Esophagus muscularis mucosa (tissue), 4 donors: ENCODE measurements at regions not wholly inside any gene's neighbourhood (a gene's known extent, or its start where the extent isn't known, plus 50 kb on each side); places are given as distances from the start of the nearest gene placed in this dataset.

Experiments
- DNase-seq: peaks from one replicate; pipeline ENCODE4 v3.0.0-alpha.2; 2017; ENCODE audit errors: extremely low spot score
- H3K27ac ChIP-seq, 4 donors: fragments of 200-600 bp; sonication (generic); replicated peaks in 1 of 4; 1 replicate in 3 of 4; 2 replicates in 1 of 4; pipeline ENCODE4 v1.5.1; 2016 to 2019; ENCODE audit warnings: mild to moderate bottlenecking in 1 of 4
- H3K27me3 ChIP-seq, 4 donors: fragments of 200-600 bp; sonication (generic); one replicate each; pipeline versions ENCODE4 v1.5.1 to v1.6.0; 2016 to 2019
- H3K36me3 ChIP-seq, 4 donors: fragments of 200-600 bp; sonication (generic); one replicate each; pipeline ENCODE4 v1.5.1; 2016 to 2019
- H3K4me1 ChIP-seq, 4 donors: fragments of 200-600 bp; sonication (generic); one replicate each; pipeline ENCODE4 v1.5.1; 2016 to 2019
- H3K4me3 ChIP-seq, 4 donors: fragments of 200-600 bp; sonication (generic); 1 replicate in 2 of 4; 2 replicates in 2 of 4; pipeline ENCODE4 v1.5.1; 2016 to 2019; ENCODE audit warnings: mild to moderate bottlenecking in 4 of 4, moderate library complexity in 1 of 4
- H3K9me3 ChIP-seq, 4 donors: fragments of 200-600 bp; sonication (generic); 1 replicate in 3 of 4; 2 replicates in 1 of 4; pipeline ENCODE4 v1.5.1; 2016 to 2019
- EP300 ChIP-seq: sonication (generic); formaldehyde crosslinking; IDR thresholded peaks from one replicate; pipeline ENCODE4 v1.6.1; 2017; ENCODE audit warnings: antibody characterized with exemption
- POLR2A ChIP-seq: fragments of 450-650 bp; IDR thresholded peaks from one replicate; pipeline ENCODE4 v1.6.1; 2017; ENCODE audit warnings: antibody characterized with exemption, moderate library complexity, mild to moderate bottlenecking, low read depth
- POLR2AphosphoS5 ChIP-seq, 2 donors: sonication (generic); formaldehyde crosslinking; IDR thresholded peaks; one replicate each; pipeline ENCODE4 v1.6.1; 2017; ENCODE audit warnings: antibody characterized with exemption in 2 of 2
- WGBS: methylation state at CpG from one replicate; pipeline ENCODE4 v1.1.5; 2018; 5-methylcytosine and 5-hydroxymethylcytosine counted together
- intact Hi-C: fragments of 100-400 bp; cut with DNase I; formaldehyde crosslinking; loops from one replicate; pipeline ENCODE4 v1.15.1; 2023
- TF ChIP-seq, protein P1 (sequence below), 3 experiments: fragments of 200-600 bp in 2 of 3; fragments of 450-650 bp in 1 of 3; sonication (generic) in 2 of 3; IDR thresholded peaks; one replicate each; pipeline ENCODE4 v1.5.1; 2017 to 2019; ENCODE audit warnings: antibody characterized with exemption in 3 of 3, mild to moderate bottlenecking in 2 of 3, moderate library complexity in 1 of 3

DNA sequence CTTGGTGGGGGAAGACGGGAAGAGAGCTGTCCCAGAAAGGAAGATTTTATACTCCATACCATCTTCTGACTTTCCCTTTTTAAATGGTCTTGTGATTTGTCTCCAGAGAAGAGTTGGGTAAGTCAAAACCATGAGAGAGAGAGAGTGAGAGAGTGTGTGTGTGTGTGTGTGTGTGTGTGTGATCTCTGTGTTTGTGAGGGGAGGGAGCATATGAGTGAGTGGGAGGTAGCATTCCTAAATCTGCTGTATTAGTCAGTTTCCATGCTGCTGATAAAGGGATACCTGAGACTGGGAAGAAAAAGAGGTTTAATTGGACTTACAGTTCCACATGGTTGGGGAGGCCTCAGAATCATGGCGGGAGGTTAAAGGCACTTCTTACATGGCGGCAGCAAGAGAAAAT is 102.0 kb upstream of the VANGL1 start:
- Histone ChIP-seq H3K27ac (peak overlapping the region in 1 of 4 donors; percentile 41), H3K27me3 (no peaks in the 10 kb centered on the region), H3K4me3 (no peak overlapping the region), H3K36me3 (no peaks in the 10 kb centered on the region), H3K9me3 (peaks cover 0 to 5% (median 1%) of the 10 kb centered on the region in 4 donors), H3K4me1 (no peaks in the 10 kb centered on the region)
- intact Hi-C loops = no loop called here
- DNase-seq = no peak
- WGBS = 88% methylated on average over 3 of the region's 3 CpGs
- TF ChIP-seq POLR2AphosphoS5 (IDR thresholded peaks at IDR 0.05) = no peak

DNA sequence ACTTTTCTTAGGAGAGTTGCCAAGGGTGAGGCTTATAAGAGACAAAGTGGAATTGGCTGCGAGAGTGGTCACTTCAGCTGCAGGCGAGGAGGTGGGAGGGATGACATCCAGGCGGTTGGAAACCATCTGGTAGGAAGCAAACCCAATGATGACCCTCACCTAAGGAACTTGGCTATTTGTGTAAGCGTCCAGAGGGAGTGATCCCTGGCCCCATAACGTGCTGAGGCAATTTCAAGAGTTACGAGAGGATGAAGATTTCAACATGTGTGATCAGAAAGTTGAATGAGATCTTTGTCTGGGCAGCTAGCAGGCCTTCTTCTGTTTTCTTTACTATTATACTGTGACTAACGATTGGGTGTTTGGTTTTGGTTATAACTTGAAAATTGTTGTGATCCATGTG is 102.7 kb upstream of the VANGL1 start:
- peak in 1 of 2 donors; percentile 19 for TF ChIP-seq POLR2AphosphoS5 (IDR thresholded peaks at IDR 0.05)
- TF ChIP-seq, protein P1, sequence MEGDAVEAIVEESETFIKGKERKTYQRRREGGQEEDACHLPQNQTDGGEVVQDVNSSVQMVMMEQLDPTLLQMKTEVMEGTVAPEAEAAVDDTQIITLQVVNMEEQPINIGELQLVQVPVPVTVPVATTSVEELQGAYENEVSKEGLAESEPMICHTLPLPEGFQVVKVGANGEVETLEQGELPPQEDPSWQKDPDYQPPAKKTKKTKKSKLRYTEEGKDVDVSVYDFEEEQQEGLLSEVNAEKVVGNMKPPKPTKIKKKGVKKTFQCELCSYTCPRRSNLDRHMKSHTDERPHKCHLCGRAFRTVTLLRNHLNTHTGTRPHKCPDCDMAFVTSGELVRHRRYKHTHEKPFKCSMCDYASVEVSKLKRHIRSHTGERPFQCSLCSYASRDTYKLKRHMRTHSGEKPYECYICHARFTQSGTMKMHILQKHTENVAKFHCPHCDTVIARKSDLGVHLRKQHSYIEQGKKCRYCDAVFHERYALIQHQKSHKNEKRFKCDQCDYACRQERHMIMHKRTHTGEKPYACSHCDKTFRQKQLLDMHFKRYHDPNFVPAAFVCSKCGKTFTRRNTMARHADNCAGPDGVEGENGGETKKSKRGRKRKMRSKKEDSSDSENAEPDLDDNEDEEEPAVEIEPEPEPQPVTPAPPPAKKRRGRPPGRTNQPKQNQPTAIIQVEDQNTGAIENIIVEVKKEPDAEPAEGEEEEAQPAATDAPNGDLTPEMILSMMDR (IDR thresholded peaks at IDR 0.05) = no peak
- intact Hi-C loops = no loop called here
- no peaks in the 10 kb centered on the region for H3K27me3 ChIP-seq
- peaks cover 0 to 6% (median 2%) of the 10 kb centered on the region in 4 donors for H3K9me3 ChIP-seq
- no peaks in the 10 kb centered on the region for H3K4me1 ChIP-seq
- WGBS = 67% methylated on average over 7 of the region's 7 CpGs
- H3K4me3 ChIP-seq = no peak overlapping the region
- H3K36me3 ChIP-seq = no peaks in the 10 kb centered on the region
- no peak for DNase-seq
- H3K27ac ChIP-seq = no peak overlapping the region

DNA sequence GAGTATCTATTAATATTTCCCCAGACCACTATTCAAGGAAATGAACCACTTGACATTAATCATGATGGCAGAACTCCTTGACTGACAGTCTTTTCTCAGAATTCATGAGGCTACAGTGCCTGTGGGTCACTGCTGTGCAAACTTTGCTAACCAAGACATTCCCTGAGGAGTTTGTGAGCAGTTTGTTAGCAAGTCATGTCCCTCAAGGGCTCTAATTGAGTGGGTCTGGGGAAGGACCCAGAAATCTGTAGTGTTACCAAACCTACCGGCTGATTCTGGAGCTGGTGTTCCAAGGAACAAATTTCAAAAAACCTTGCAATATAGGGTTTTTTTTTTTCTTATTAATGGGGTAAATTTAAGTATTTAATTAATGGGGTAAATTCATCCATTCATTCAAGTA is 103.2 kb upstream of the VANGL1 start:
- TF ChIP-seq POLR2A (no peak), POLR2AphosphoS5 (IDR thresholded peaks at IDR 0.05) (no peak), EP300 (no peak)
- TF ChIP-seq, protein P1 (IDR thresholded peaks at IDR 0.05) = no peak
- Histone ChIP-seq H3K4me1 (no peaks in the 10 kb centered on the region), H3K4me3 (no peak overlapping the region), H3K27me3 (no peaks in the 10 kb centered on the region), H3K9me3 (peaks cover 0 to 6% (median 2%) of the 10 kb centered on the region in 4 donors), H3K36me3 (no peaks in the 10 kb centered on the region), H3K27ac (no peak overlapping the region)
- DNase-seq = no peak
- 95% methylated on average over 1 of the region's 1 CpG for WGBS
- intact Hi-C loops = no loop called here

DNA sequence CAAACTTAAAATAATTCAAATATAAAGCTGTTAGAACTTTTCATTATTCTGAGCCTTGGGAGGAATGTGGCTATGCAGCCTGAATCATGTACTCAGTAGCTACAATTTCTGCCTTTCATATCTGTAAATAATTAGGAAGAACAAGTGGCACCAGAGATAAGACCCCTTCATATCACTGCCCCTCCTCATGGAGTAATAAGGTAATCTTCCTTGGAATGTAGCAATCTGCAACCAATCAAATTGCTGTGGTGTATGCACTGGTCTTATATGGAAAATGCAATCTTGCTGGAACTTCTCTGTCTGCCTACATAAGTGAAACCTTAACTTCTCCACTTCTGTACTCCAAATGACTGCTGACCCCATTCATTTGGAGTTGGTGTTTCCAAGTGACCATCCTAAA is 104.4 kb upstream of the VANGL1 start:
- H3K4me3 ChIP-seq = no peak overlapping the region
- intact Hi-C loops = no loop called here
- no peaks in the 10 kb centered on the region for H3K27me3 ChIP-seq
- no peak overlapping the region for H3K27ac ChIP-seq
- DNase-seq = no peak
- TF ChIP-seq, protein P1 (IDR thresholded peaks at IDR 0.05) = no peak
- TF ChIP-seq POLR2A (no peak), EP300 (no peak), POLR2AphosphoS5 (IDR thresholded peaks at IDR 0.05) (no peak)
- peaks cover 0 to 2% (median 0%) of the 10 kb centered on the region in 4 donors for H3K4me1 ChIP-seq
- no peaks in the 10 kb centered on the region for H3K36me3 ChIP-seq
- H3K9me3 ChIP-seq = peaks cover 0 to 6% (median 2%) of the 10 kb centered on the region in 4 donors

DNA sequence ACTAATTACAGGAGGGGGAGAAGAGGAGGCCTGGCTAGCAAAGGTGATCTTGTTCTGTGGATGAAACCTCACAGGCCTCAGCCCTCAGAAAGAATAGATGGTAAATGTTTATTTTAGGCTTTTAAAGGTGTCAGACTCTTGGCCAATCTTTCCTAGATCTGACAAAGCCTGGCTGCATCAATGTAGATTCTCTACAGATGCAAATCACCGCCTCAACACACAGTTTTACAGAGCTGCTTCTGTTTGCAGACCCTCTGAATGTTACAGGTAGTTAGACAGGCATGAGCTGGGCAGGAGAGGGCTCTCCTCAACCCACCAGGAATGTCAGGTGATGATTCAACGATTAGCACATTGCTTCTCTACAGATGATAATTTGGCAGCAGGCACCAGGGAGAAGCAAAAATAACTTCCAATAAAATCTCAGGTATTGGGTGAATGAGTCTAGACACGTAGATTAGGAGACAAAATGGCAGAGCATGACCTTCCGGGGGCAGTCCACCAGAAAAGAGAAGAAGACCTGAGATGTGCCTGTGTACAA is 105.4 kb upstream of the VANGL1 start:
- intact Hi-C loops = no loop called here
- Histone ChIP-seq H3K9me3 (peaks cover 0 to 6% (median 2%) of the 10 kb centered on the region in 4 donors), H3K36me3 (no peaks in the 10 kb centered on the region), H3K4me1 (peaks cover 0 to 3% (median 0%) of the 10 kb centered on the region in 4 donors), H3K27ac (no peak overlapping the region), H3K27me3 (no peaks in the 10 kb centered on the region), H3K4me3 (no peak overlapping the region)
- TF ChIP-seq POLR2A = no peak
- no peak for TF ChIP-seq POLR2AphosphoS5 (IDR thresholded peaks at IDR 0.05)
- TF ChIP-seq, protein P1 (IDR thresholded peaks at IDR 0.05) = no peak
- TF ChIP-seq EP300 = no peak
- WGBS = 92% methylated on average over 4 of the region's 4 CpGs
- no peak for DNase-seq
